HepG2 (cell line): ENCODE measurements at regions not wholly inside any gene's neighbourhood (a gene's known extent, or its start where the extent isn't known, plus 50 kb on each side); places are given as distances from the start of the nearest gene placed in this dataset.

Source experiments
- ATAC-seq: fragments of 200-7000 bp; cut with Tn5 transposase; 3 replicates; pipeline ENCODE4 v1.9.1; 2020; ENCODE audit warnings: mild to moderate bottlenecking, moderate library complexity
- BruUV-seq: library from RNA; stranded (reverse); fragments of 400-500 nt; replicated peaks from 2 replicates; lab custom pipeline; 2021; lab: Mats Ljungman, UMichigan
- CTCF ChIA-PET: fragments of 300-600 bp; formaldehyde crosslinking; extraction: SDS; loops from one replicate; lab custom pipeline; 2021; ENCODE audit warnings: low total read pairs, inconsistent platforms, low intra/inter-chr PET ratio; lab: Yijun Ruan, JAX
- POLR2A ChIA-PET: fragments of 350-600 bp; sonication (Branson Sonifier 250); formaldehyde crosslinking; loops from one replicate; lab custom pipeline; 2020; ENCODE audit warnings: antibody characterized with exemption, inconsistent platforms; lab: Yijun Ruan, JAX
- DNase-seq: peaks from one replicate; pipeline ENCODE4 v3.0.0-alpha.2; 2015; ENCODE audit warnings: low spot score
- FAIRE-seq: peaks from 3 replicates; lab custom pipeline; 2011; peaks lifted over from hg19 to GRCh38; lab: Jason Lieb, UNC
- H2AFZ ChIP-seq: one replicate; pipeline ENCODE4 v1.6.1; 2011; ENCODE audit warnings: low read length, inconsistent platforms
- H3K27ac ChIP-seq: fragments of 300-600 bp; 3 replicates; pipeline ENCODE4 v1.8.0; 2011; ENCODE audit warnings: mixed run types, mild to moderate bottlenecking, mixed read lengths, low read length, inconsistent platforms; ENCODE audit not compliant: insufficient read depth; ENCODE audit errors: extremely low read length
- H3K27me3 ChIP-seq, 2 experiments: fragments of 200-600 bp in 1 of 2; 2 replicates in 1 of 2; 3 replicates in 1 of 2; pipeline versions ENCODE4 v1.6.0 to v1.8.0; 2011; ENCODE audit warnings: low read length in 2 of 2, mild to moderate bottlenecking in 2 of 2, moderate library complexity in 2 of 2, inconsistent platforms in 1 of 2; ENCODE audit not compliant: insufficient read depth in 2 of 2, control insufficient read depth in 1 of 2
- H3K36me3 ChIP-seq, 2 experiments: fragments of 200-600 bp in 1 of 2; replicated peaks in 1 of 2; 2 replicates in 1 of 2; 3 replicates in 1 of 2; pipeline versions ENCODE4 v1.5.1 to v1.8.0; 2011; ENCODE audit warnings: low read length in 2 of 2, inconsistent platforms in 1 of 2; ENCODE audit not compliant: insufficient read depth in 2 of 2, control insufficient read depth in 1 of 2
- H3K4me1 ChIP-seq: 2 replicates; pipeline ENCODE4 v1.5.1; 2012; ENCODE audit warnings: low read length, inconsistent platforms; ENCODE audit not compliant: insufficient read depth
- H3K4me2 ChIP-seq: 2 replicates; pipeline ENCODE4 v1.6.0; 2011; ENCODE audit warnings: low read depth, low read length, inconsistent platforms
- H3K4me3 ChIP-seq, 3 experiments: fragments of 200-600 bp in 1 of 3; sonication (generic), shearing (Covaris generic) in 1 of 3; replicated peaks in 1 of 3; 2 replicates each; pipeline ENCODE4 v1.5.1; 2011 to 2016; ENCODE audit warnings: low read length in 3 of 3, inconsistent platforms in 2 of 3, low read depth in 2 of 3, mild to moderate bottlenecking in 2 of 3, control low read depth in 1 of 3, mixed read lengths in 1 of 3; ENCODE audit not compliant: insufficient read depth in 1 of 3
- H3K79me2 ChIP-seq: one replicate; pipeline ENCODE4 v1.6.1; 2011; ENCODE audit warnings: low read length, inconsistent platforms; ENCODE audit not compliant: insufficient read depth
- H3K9ac ChIP-seq: 2 replicates; pipeline ENCODE4 v1.6.0; 2011; ENCODE audit warnings: mild to moderate bottlenecking, low read depth, low read length, inconsistent platforms; ENCODE audit not compliant: insufficient read depth
- H3K9me3 ChIP-seq: 2 replicates; pipeline ENCODE4 v1.5.1; 2012; ENCODE audit warnings: mild to moderate bottlenecking, low read length
- H4K20me1 ChIP-seq: 2 replicates; pipeline ENCODE4 v1.6.0; 2011; ENCODE audit warnings: inconsistent platforms, mild to moderate bottlenecking, low read length, moderate library complexity; ENCODE audit not compliant: insufficient read depth
- EHMT2 ChIP-seq: fragments of 200-600 bp; sonication (generic); IDR thresholded peaks from 2 replicates; pipeline ENCODE4 v1.7.0; 2017; ENCODE audit warnings: antibody characterized with exemption, low read depth, low read length, borderline replicate concordance
- MAFF ChIP-seq: IDR thresholded peaks from 2 replicates; pipeline ENCODE4 v1.6.1; 2011; ENCODE audit warnings: low read depth, low read length, improper control_type of control experiment
- MAFK ChIP-seq, 2 experiments: IDR thresholded peaks in 1 of 2; conservative IDR thresholded peaks in 1 of 2; 2 replicates each; pipeline ENCODE4 v1.6.1; 2011; ENCODE audit warnings: improper control_type of control experiment in 2 of 2, low read length in 2 of 2
- SCMH1 ChIP-seq: sonication (generic); formaldehyde crosslinking; IDR thresholded peaks from 2 replicates; pipeline ENCODE4 v1.9.0; 2021; ENCODE audit warnings: missing genetic modification reagents, mild to moderate bottlenecking, borderline replicate concordance
- ZNF136 ChIP-seq: sonication (generic); formaldehyde crosslinking; IDR thresholded peaks from 2 replicates; pipeline ENCODE4 v1.8.1; 2022; ENCODE audit warnings: low read depth, mild to moderate bottlenecking, moderate library complexity, missing genetic modification reagents
- ZNF430 ChIP-seq: sonication (generic); formaldehyde crosslinking; IDR thresholded peaks from 2 replicates; pipeline ENCODE4 v1.9.0; 2021; ENCODE audit warnings: mild to moderate bottlenecking, missing genetic modification reagents
- WGBS: methylation state at CpG from one replicate; pipeline ENCODE4 v1.1.6; 2017; ENCODE audit warnings: low lambda C conversion rate; 5-methylcytosine and 5-hydroxymethylcytosine counted together
- in situ Hi-C: cut with HindIII; loops from 2 replicates; pipeline ENCODE4 v1.10.0; 2017; ENCODE audit warnings: low pct_unique_long_range_greater_than_20kb; ENCODE audit not compliant: extremely low pct_ligation_motif_present
- intact Hi-C: fragments of 100-400 bp; cut with micrococcal nuclease; formaldehyde crosslinking; loops from one replicate; pipeline ENCODE4 v1.10.0; 2022; ENCODE audit not compliant: unreplicated experiment
- TF ChIP-seq, protein P1 (sequence below): sonication (generic); formaldehyde crosslinking; IDR thresholded peaks from 2 replicates; pipeline ENCODE4 v1.4.0; 2020; ENCODE audit warnings: missing genetic modification reagents
- TF ChIP-seq, protein P2 (sequence below): sonication (generic); formaldehyde crosslinking; IDR thresholded peaks from 2 replicates; pipeline ENCODE4 v1.5.0; 2020; ENCODE audit warnings: missing genetic modification reagents, mild to moderate bottlenecking, borderline replicate concordance

DNA sequence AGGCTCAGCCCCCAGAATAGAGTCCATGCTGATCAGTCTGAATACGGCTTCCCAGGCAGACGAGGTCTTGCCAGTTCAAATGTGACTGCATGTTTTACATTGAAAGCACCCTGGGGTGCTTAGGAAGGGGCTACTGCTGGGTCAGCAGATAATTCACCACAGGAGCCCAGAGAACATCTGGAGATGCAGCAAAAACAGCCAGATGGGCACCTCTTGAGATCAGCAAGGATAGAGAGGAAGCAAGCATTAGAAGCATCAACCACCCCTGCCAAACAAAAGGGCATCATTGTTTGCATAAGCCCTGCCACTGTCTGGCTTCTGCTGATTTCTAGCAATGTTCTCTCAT, 403.1 kb downstream of the RRAGC start:
- Histone ChIP-seq H3K9ac (no peak overlapping the region), H3K27me3 (no peaks in the 10 kb centered on the region; a peak in 2 of 5 replicates), H3K79me2 (no peaks in the 10 kb centered on the region), H3K4me1 (no peaks in the 10 kb centered on the region), H3K4me2 (no peak overlapping the region), H3K36me3 (no peaks in the 10 kb centered on the region), H3K9me3 (no peaks in the 10 kb centered on the region), H2AFZ (no peak overlapping the region), H4K20me1 (no peaks in the 10 kb centered on the region), H3K4me3 (no peak overlapping the region), H3K27ac (no peak overlapping the region)
- ATAC-seq (no peak), FAIRE-seq (no peak), DNase-seq (no peak)
- BruUV-seq, result no TSS peak
- CTCF ChIA-PET, result no interaction called here
- in situ Hi-C loops (no loop called here), intact Hi-C loops (no loop called here)
- TF ChIP-seq EHMT2 (no peak), MAFK (conservative IDR thresholded peaks at IDR 0.05 in 1 of 2, IDR thresholded peaks at IDR 0.05 in 1 of 2; ENCODE audit: low read length in 2 of 2) (peak in 1 of 2 experiments; percentile 46; a peak in 1 of 4 replicates), MAFF (0 out of 2 replicates have a peak, but pooled peaks have one; percentile 9), SCMH1 (CRISPR knock-in tag) (no peak)
- POLR2A ChIA-PET, result no interaction called here
- WGBS, result no CpG with 5 or more reads among the region's 2 CpGs

DNA sequence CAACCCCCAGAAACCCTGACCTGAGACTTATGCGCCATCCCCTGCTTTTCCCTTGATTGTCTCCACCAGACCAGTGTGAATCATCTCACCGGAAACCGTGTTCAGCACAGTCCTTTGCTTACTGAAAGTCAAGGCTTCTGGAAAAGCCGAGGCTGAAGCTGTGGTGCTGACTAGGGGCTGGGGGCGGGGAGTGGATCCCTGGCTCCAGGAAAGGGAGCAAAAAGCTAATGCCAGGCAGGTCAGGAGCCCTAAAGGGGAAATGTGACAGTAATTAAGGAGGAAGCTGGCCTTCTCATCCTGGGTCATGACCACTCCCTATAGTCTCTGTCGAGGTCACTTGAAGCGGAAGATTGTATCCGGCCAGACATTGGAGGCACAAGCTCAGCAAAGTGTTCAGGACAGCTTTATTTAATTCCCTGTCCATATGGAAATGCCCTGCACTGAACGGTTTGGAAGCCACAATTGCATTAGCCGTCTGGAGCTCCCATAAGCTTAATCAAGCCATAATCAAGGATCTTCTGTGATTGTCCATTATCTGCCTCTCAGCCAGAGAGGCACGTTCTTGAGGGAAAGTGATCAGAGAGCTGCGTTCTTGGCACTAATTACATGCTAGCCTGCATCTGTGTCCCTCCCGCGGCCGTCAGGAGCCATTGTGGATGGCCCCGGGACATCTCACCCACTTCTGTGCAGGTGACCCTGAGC, 403.6 kb downstream of the RRAGC start:
- Histone ChIP-seq H3K4me2 (no peak overlapping the region), H3K4me3 (no peak overlapping the region), H3K79me2 (no peaks in the 10 kb centered on the region), H2AFZ (no peak overlapping the region), H3K4me1 (no peaks in the 10 kb centered on the region), H4K20me1 (no peaks in the 10 kb centered on the region), H3K9me3 (no peaks in the 10 kb centered on the region), H3K36me3 (no peaks in the 10 kb centered on the region), H3K27me3 (no peaks in the 10 kb centered on the region; a peak in 2 of 5 replicates), H3K9ac (no peak overlapping the region), H3K27ac (no peak overlapping the region)
- no TSS peak for BruUV-seq
- TF ChIP-seq ZNF136 (CRISPR knock-in tag) (no peak), ZNF430 (CRISPR knock-in tag) (no peak)
- TF ChIP-seq, protein P1, sequence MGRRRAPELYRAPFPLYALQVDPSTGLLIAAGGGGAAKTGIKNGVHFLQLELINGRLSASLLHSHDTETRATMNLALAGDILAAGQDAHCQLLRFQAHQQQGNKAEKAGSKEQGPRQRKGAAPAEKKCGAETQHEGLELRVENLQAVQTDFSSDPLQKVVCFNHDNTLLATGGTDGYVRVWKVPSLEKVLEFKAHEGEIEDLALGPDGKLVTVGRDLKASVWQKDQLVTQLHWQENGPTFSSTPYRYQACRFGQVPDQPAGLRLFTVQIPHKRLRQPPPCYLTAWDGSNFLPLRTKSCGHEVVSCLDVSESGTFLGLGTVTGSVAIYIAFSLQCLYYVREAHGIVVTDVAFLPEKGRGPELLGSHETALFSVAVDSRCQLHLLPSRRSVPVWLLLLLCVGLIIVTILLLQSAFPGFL (CRISPR knock-in tag), result no peak
- TF ChIP-seq, protein P2, sequence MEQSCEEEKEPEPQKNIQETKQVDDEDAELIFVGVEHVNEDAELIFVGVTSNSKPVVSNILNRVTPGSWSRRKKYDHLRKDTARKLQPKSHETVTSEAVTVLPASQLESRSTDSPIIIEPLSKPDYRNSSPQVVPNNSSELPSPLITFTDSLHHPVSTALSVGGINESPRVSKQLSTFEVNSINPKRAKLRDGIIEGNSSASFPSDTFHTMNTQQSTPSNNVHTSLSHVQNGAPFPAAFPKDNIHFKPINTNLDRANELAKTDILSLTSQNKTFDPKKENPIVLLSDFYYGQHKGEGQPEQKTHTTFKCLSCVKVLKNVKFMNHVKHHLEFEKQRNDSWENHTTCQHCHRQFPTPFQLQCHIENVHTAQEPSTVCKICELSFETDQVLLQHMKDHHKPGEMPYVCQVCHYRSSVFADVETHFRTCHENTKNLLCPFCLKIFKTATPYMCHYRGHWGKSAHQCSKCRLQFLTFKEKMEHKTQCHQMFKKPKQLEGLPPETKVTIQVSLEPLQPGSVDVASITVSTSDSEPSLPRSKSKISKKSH (CRISPR knock-in tag), result no peak
- in situ Hi-C loops (no loop called here), intact Hi-C loops (no loop called here)
- ATAC-seq (no peak), DNase-seq (no peak), FAIRE-seq (no peak)
- WGBS, result 15% methylated on average over 10 of the region's 16 CpGs
- ChIA-PET POLR2A (no interaction called here), CTCF (no interaction called here)
